COLO668 (cell line): ENCODE measurements at regions not wholly inside any gene's neighbourhood (a gene's known extent, or its start where the extent isn't known, plus 50 kb on each side); places are given as distances from the start of the nearest gene placed in this dataset.
A peak's percentile ranks its signal among the peaks of the same experiment; 100 is the strongest.
"Not testable (repeated sequence)": the region's sequence is repeated elsewhere in the genome, so short reads cannot be mapped to it uniquely, and the experiment has no call there.

Experiments
- DNase-seq: peaks from one replicate; lab custom pipeline; 2025; ENCODE audit not compliant: unreplicated experiment; lab: John Stamatoyannopoulos, UW

- no peak for DNase-seq
Observed at GRCh38 chr6:168369786-168370185, 50.2 kb upstream of the DACT2 start.

GRCh38 chr6:168370310-168370991 is 50.9 kb upstream of the DACT2 start:
- peak; percentile 78 for DNase-seq

- no peak for DNase-seq
Observed at GRCh38 chr6:168371185-168371584, 51.6 kb upstream of the DACT2 start.

- DNase-seq = no peak
Observed at GRCh38 chr6:168371618-168371980, 52.0 kb upstream of the DACT2 start.

GRCh38 chr6:168371981-168372711 is 52.6 kb upstream of the DACT2 start:
- no peak for DNase-seq

GRCh38 chr6:168372889-168373288 is 53.3 kb upstream of the DACT2 start:
- peak; percentile 77 for DNase-seq

GRCh38 chr6:168373389-168373788 is 53.8 kb upstream of the DACT2 start:
- peak; percentile 47 for DNase-seq

GRCh38 chr6:168374051-168374502 is 54.5 kb upstream of the DACT2 start:
- DNase-seq = no peak

GRCh38 chr6:168374541-168375071 is 55.0 kb upstream of the DACT2 start:
- no peak for DNase-seq

GRCh38 chr6:168376120-168376519 is 56.5 kb upstream of the DACT2 start:
- DNase-seq = peak; percentile 60

- peak; percentile 4 for DNase-seq
Observed at GRCh38 chr6:168376811-168377483, 57.4 kb upstream of the DACT2 start.

GRCh38 chr6:168377484-168377855 is 57.9 kb upstream of the DACT2 start:
- DNase-seq = no peak

GRCh38 chr6:168377856-168378832 is 58.6 kb upstream of the DACT2 start:
- no peak for DNase-seq

- DNase-seq = not testable (repeated sequence)
Observed at GRCh38 chr6:168379579-168379978, 60.0 kb upstream of the DACT2 start.

GRCh38 chr6:168380166-168380955 is 60.6 kb upstream of the SMOC2 start:
- DNase-seq = not testable (repeated sequence)

- no peak for DNase-seq
Observed at GRCh38 chr6:168380956-168381605, 59.9 kb upstream of the SMOC2 start.

GRCh38 chr6:168381726-168382458 is 59.1 kb upstream of the SMOC2 start:
- DNase-seq = no peak

GRCh38 chr6:168383062-168383854 is 57.7 kb upstream of the SMOC2 start:
- DNase-seq = no peak
